OCI-LY1 (cell line): ENCODE measurements at regions not wholly inside any gene's neighbourhood (a gene's known extent, or its start where the extent isn't known, plus 50 kb on each side); places are given as distances from the start of the nearest gene placed in this dataset.

ENCODE experiments used
- H2AFZ ChIP-seq: fragments of 200-600 bp; sonication (generic), shearing (Covaris generic); 2 replicates; pipeline ENCODE4 v1.6.0; 2014; ENCODE audit warnings: antibody characterized with exemption, mild to moderate bottlenecking, low read length
- H3F3A ChIP-seq: fragments of 200-600 bp; sonication (generic), shearing (Covaris generic); 2 replicates; pipeline ENCODE4 v1.6.0; 2014; ENCODE audit warnings: mild to moderate bottlenecking, antibody characterized with exemption, low read length, moderate library complexity; ENCODE audit not compliant: insufficient read depth
- H3K27ac ChIP-seq: fragments of 200-600 bp; sonication (generic); 2 replicates; pipeline ENCODE4 v1.5.1; 2014; ENCODE audit warnings: low read length, mixed run types, mild to moderate bottlenecking, low read depth; ENCODE audit not compliant: poor library complexity, severe bottlenecking
- H3K27me3 ChIP-seq: fragments of 200-600 bp; sonication (generic); 2 replicates; pipeline ENCODE4 v1.6.0; 2014; ENCODE audit warnings: antibody characterized with exemption, mild to moderate bottlenecking, low read length, moderate library complexity; ENCODE audit not compliant: insufficient read depth
- H3K36me3 ChIP-seq: fragments of 200-600 bp; sonication (generic); 2 replicates; pipeline ENCODE4 v1.6.1; 2014; ENCODE audit warnings: mild to moderate bottlenecking, antibody characterized with exemption, low read length, moderate library complexity, mixed read lengths; ENCODE audit not compliant: insufficient read depth
- H3K4me1 ChIP-seq: fragments of 200-600 bp; sonication (generic); 2 replicates; pipeline ENCODE4 v1.5.1; 2014; ENCODE audit warnings: mild to moderate bottlenecking, low read length, moderate library complexity; ENCODE audit not compliant: insufficient read depth, severe bottlenecking
- H3K4me2 ChIP-seq: fragments of 200-600 bp; sonication (generic), shearing (Covaris generic); 2 replicates; pipeline ENCODE4 v1.6.1; 2014; ENCODE audit warnings: low read length
- H3K4me3 ChIP-seq: fragments of 200-600 bp; sonication (generic); 2 replicates; pipeline ENCODE4 v1.5.1; 2014; ENCODE audit warnings: low read length, low read depth, mild to moderate bottlenecking, mixed read lengths; ENCODE audit not compliant: poor library complexity, severe bottlenecking
- H3K79me2 ChIP-seq: fragments of 200-600 bp; shearing (Covaris generic); 2 replicates; pipeline ENCODE4 v1.6.1; 2016; ENCODE audit warnings: mixed run types, low read length, mixed read lengths; ENCODE audit not compliant: insufficient read depth
- H3K9ac ChIP-seq: fragments of 200-600 bp; sonication (generic), shearing (Covaris generic); 2 replicates; pipeline ENCODE4 v1.6.1; 2014; ENCODE audit warnings: mild to moderate bottlenecking, low read length, mixed read lengths
- H3K9me2 ChIP-seq: fragments of 200-600 bp; sonication (generic), shearing (Covaris generic); 2 replicates; pipeline ENCODE4 v1.6.1; 2014; ENCODE audit warnings: low read depth, mild to moderate bottlenecking, low read length, mixed read lengths
- H3K9me3 ChIP-seq: fragments of 200-600 bp; shearing (Covaris generic); 2 replicates; pipeline ENCODE4 v1.6.1; 2014; ENCODE audit warnings: low read length, mixed read lengths
- H4K20me1 ChIP-seq: fragments of 200-600 bp; sonication (generic), shearing (Covaris generic); 2 replicates; pipeline ENCODE4 v1.6.0; 2016; ENCODE audit warnings: mild to moderate bottlenecking, low read length; ENCODE audit not compliant: insufficient read depth
- EZH2 ChIP-seq: fragments of 200-600 bp; sonication (generic), shearing (Covaris generic); IDR thresholded peaks from 2 replicates; pipeline ENCODE4 v1.8.0; 2017; ENCODE audit warnings: borderline replicate concordance, mixed run types, mild to moderate bottlenecking, antibody characterized with exemption, low read length, moderate library complexity, mixed read lengths
- TF ChIP-seq, protein P1 (sequence below): fragments of 200-600 bp; sonication (generic), shearing (Covaris generic); IDR thresholded peaks from 2 replicates; pipeline ENCODE4 v1.5.1; 2017; ENCODE audit warnings: mild to moderate bottlenecking, antibody characterized with exemption, low read length, moderate library complexity, mixed read lengths

DNA sequence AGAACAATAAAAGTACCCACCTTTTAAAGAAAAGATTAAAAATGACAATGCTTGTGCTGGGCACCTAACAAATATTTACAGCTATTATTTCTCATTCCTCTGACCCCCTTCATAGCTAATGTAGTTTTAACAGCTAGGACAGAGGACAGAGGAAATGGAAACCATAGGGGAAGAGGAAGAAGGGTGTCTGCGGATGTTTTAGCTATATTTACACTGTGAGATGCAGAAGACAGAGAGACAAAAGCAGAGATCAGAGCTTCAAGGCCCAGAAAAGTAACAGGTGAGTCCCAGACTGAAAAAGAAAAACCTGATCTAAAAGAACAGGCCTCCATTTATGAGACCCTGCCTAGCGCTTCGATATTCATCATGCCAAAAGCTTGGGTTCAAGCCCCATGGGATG is 72.0 kb downstream of the ZNF281 start:
- Histone ChIP-seq H3K4me2 (no peak overlapping the region), H3K27ac (no peak overlapping the region), H3K4me3 (no peak overlapping the region), H3K27me3 (no peaks in the 10 kb centered on the region), H3K9me2 (no peaks in the 10 kb centered on the region), H3K9ac (no peak overlapping the region), H3K36me3 (no peaks in the 10 kb centered on the region), H3K4me1 (no peaks in the 10 kb centered on the region), H3F3A (no peaks in the 10 kb centered on the region), H4K20me1 (no peaks in the 10 kb centered on the region), H2AFZ (no peak overlapping the region), H3K9me3 (no peaks in the 10 kb centered on the region), H3K79me2 (no peaks in the 10 kb centered on the region)
- no peak for TF ChIP-seq EZH2
- TF ChIP-seq, protein P1, sequence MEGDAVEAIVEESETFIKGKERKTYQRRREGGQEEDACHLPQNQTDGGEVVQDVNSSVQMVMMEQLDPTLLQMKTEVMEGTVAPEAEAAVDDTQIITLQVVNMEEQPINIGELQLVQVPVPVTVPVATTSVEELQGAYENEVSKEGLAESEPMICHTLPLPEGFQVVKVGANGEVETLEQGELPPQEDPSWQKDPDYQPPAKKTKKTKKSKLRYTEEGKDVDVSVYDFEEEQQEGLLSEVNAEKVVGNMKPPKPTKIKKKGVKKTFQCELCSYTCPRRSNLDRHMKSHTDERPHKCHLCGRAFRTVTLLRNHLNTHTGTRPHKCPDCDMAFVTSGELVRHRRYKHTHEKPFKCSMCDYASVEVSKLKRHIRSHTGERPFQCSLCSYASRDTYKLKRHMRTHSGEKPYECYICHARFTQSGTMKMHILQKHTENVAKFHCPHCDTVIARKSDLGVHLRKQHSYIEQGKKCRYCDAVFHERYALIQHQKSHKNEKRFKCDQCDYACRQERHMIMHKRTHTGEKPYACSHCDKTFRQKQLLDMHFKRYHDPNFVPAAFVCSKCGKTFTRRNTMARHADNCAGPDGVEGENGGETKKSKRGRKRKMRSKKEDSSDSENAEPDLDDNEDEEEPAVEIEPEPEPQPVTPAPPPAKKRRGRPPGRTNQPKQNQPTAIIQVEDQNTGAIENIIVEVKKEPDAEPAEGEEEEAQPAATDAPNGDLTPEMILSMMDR: no peak

DNA sequence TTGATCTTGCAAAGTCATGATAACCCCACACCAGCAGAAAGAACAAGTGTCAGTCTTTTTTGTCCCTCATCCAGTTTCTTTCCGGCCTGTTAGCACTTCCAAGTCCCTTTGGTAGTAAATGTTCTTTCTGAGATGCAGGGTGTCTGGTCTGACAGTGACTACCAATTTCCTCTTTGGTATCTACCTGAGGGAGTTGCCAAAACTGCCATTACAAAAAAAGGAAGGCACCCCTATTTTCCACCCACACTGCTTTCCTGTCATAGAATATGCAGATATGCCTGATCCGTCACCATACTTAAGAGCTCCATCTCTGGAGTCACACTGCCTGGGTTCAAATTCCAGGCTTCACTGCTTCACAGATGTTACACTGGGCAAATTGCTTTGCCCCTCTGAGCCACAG is 72.4 kb downstream of the ZNF281 start:
- Histone ChIP-seq H3K9ac (no peak overlapping the region), H3K27ac (no peak overlapping the region), H3K9me2 (no peaks in the 10 kb centered on the region), H3K27me3 (no peaks in the 10 kb centered on the region), H3F3A (no peaks in the 10 kb centered on the region), H3K4me1 (no peaks in the 10 kb centered on the region), H2AFZ (no peak overlapping the region), H3K9me3 (no peaks in the 10 kb centered on the region), H3K4me3 (no peak overlapping the region), H3K36me3 (no peaks in the 10 kb centered on the region), H3K4me2 (no peak overlapping the region), H3K79me2 (no peaks in the 10 kb centered on the region), H4K20me1 (no peaks in the 10 kb centered on the region)
- no peak for TF ChIP-seq EZH2
- TF ChIP-seq, protein P1: no peak

DNA sequence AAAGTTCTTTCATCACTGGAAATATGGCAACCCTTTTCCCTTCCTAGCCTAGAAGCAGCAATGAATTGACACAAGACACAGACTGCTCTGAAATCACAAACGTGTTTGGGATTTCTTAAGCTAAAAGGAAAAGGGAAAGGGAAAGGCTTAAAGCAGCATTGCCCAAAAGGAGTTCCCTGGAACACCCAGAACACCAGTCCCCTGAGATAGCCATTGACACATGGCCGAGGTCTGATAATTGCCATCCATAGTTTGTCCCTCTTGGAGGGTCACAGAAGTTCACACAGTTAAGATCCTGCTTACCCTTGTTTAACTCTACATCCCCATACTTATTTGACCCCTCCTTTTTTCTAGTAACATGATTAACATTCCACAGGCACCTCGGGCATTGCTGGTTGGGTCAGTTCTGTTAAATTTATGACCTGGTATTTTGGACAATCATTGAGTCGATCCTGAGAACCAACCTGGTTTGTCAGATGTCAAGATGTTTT is 72.9 kb downstream of the ZNF281 start:
- Histone ChIP-seq H3K9ac (no peak overlapping the region), H3K27ac (no peak overlapping the region), H3K4me2 (no peak overlapping the region), H3K79me2 (no peaks in the 10 kb centered on the region), H3K4me1 (no peaks in the 10 kb centered on the region), H3K9me3 (no peaks in the 10 kb centered on the region), H3K4me3 (no peak overlapping the region), H2AFZ (no peak overlapping the region), H3K36me3 (no peaks in the 10 kb centered on the region), H4K20me1 (no peaks in the 10 kb centered on the region), H3K9me2 (no peaks in the 10 kb centered on the region), H3K27me3 (no peaks in the 10 kb centered on the region), H3F3A (no peaks in the 10 kb centered on the region)
- TF ChIP-seq, protein P1: no peak
- no peak for TF ChIP-seq EZH2
